ENCODE measurements at regions not wholly inside any gene's neighbourhood (a gene's known extent, or its start where the extent isn't known, plus 50 kb on each side); places are given as distances from the start of the nearest gene placed in this dataset.

GRCh38 chr4:42708625-42709024 lies 51.7 kb upstream of the ATP8A1 start:
- no peak for DNase-seq
- ChIA-PET POLR2A (ENCODE audit: unreplicated experiment) (no interaction called here), CTCF (no interaction called here)
- no peaks in the 10 kb centered on the region for H4K20me1 ChIP-seq (ENCODE audit: insufficient read depth)
- no peaks in the 10 kb centered on the region for H3K27me3 ChIP-seq (ENCODE audit: insufficient read depth, low read depth)
- H3K4me1 ChIP-seq (replicated peaks; ENCODE audit: insufficient read depth), result peaks cover 6% of the 10 kb centered on the region; the same call in 1 of the 2 replicates
- no peak overlapping the region for H2AFZ ChIP-seq
- no peaks in the 10 kb centered on the region for H3K79me2 ChIP-seq (ENCODE audit: low read depth)
- TF ChIP-seq EZH2 (IDR thresholded peaks at IDR 0.05; ENCODE audit: low read depth), result no peak
- no peaks in the 10 kb centered on the region for H3K36me3 ChIP-seq (ENCODE audit: low read depth)
- intact Hi-C loops (cut with micrococcal nuclease; ENCODE audit: unreplicated experiment), result no loop called here
- no peaks in the 10 kb centered on the region for H3K9me3 ChIP-seq (ENCODE audit: insufficient read depth, low read depth)
- BruUV-seq (replicated peaks), result no TSS peak
- H3K27ac ChIP-seq, result no peak overlapping the region
- H3K4me2 ChIP-seq, result no peak overlapping the region
- no peak overlapping the region for H3K4me3 ChIP-seq
- H3K9me2 ChIP-seq (ENCODE audit: insufficient read depth), result no peaks in the 10 kb centered on the region; the same call in 1 of the 2 replicates
- H3F3A ChIP-seq (ENCODE audit: insufficient read depth, low read depth), result no peaks in the 10 kb centered on the region
